ENCODE measurements at regions not wholly inside any gene's neighbourhood (a gene's known extent, or its start where the extent isn't known, plus 50 kb on each side); places are given as distances from the start of the nearest gene placed in this dataset.
"Not testable (repeated sequence)": the region's sequence is repeated elsewhere in the genome, so short reads cannot be mapped to it uniquely, and the experiment has no call there.

GRCh38 chr21:9743566-9743965 lies 777.8 kb upstream of the TPTE start:
- not testable (repeated sequence) for H3K4me1 ChIP-seq (ENCODE audit: control insufficient read depth, low read depth, low read length); H3K36me3 ChIP-seq (ENCODE audit: control insufficient read depth, insufficient read depth, low read length); H4K8ac ChIP-seq (ENCODE audit: low read depth, low read length); H3K56ac ChIP-seq (ENCODE audit: low read length); H3K9ac ChIP-seq (ENCODE audit: low read length); H3K23ac ChIP-seq (ENCODE audit: low read length); H2BK120ac ChIP-seq (ENCODE audit: low read depth, low read length); H3K79me1 ChIP-seq (ENCODE audit: low read length); H2AK5ac ChIP-seq (ENCODE audit: low read length); H2BK5ac ChIP-seq (ENCODE audit: low read length); H3K4me3 ChIP-seq (ENCODE audit: low read length); H2BK15ac ChIP-seq (replicated peaks; ENCODE audit: low read depth); H3K4me2 ChIP-seq (ENCODE audit: low read length); DNase-seq; H3K27ac ChIP-seq (ENCODE audit: low read depth, low read length); H3K4ac ChIP-seq (ENCODE audit: low read depth, low read length); H3K18ac ChIP-seq (ENCODE audit: low read length); H3K79me2 ChIP-seq (ENCODE audit: control insufficient read depth, insufficient read depth, low read length); H3K27me3 ChIP-seq (ENCODE audit: insufficient read depth, low read length, poor library complexity); H4K5ac ChIP-seq (ENCODE audit: low read length)
- WGBS (ENCODE audit: extremely low coverage, insufficient coverage, low lambda C conversion rate) = no CpG with 5 or more reads among the region's 10 CpGs

GRCh38 chr21:9744166-9744565 lies 777.2 kb upstream of the TPTE start:
- not testable (repeated sequence) for H4K8ac ChIP-seq (ENCODE audit: low read depth, low read length); H2BK5ac ChIP-seq (ENCODE audit: low read length); H3K9ac ChIP-seq (ENCODE audit: low read length); H3K18ac ChIP-seq (ENCODE audit: low read length); H3K23ac ChIP-seq (ENCODE audit: low read length); H3K56ac ChIP-seq (ENCODE audit: low read length); H3K36me3 ChIP-seq (ENCODE audit: control insufficient read depth, insufficient read depth, low read length); H3K4me3 ChIP-seq (ENCODE audit: low read length); H3K79me1 ChIP-seq (ENCODE audit: low read length); H2BK15ac ChIP-seq (replicated peaks; ENCODE audit: low read depth); H3K79me2 ChIP-seq (ENCODE audit: control insufficient read depth, insufficient read depth, low read length); H2AK5ac ChIP-seq (ENCODE audit: low read length); H3K4ac ChIP-seq (ENCODE audit: low read depth, low read length); H3K27ac ChIP-seq (ENCODE audit: low read depth, low read length); H2BK120ac ChIP-seq (ENCODE audit: low read depth, low read length); H3K4me2 ChIP-seq (ENCODE audit: low read length); H4K5ac ChIP-seq (ENCODE audit: low read length); DNase-seq; H3K27me3 ChIP-seq (ENCODE audit: insufficient read depth, low read length, poor library complexity); H3K4me1 ChIP-seq (ENCODE audit: control insufficient read depth, low read depth, low read length)
- WGBS (ENCODE audit: extremely low coverage, insufficient coverage, low lambda C conversion rate) = no CpG with 5 or more reads among the region's 4 CpGs

GRCh38 chr21:9744593-9744992 lies 776.8 kb upstream of the TPTE start:
- H2BK15ac ChIP-seq (replicated peaks; ENCODE audit: low read depth); H2AK5ac ChIP-seq (ENCODE audit: low read length); H3K56ac ChIP-seq (ENCODE audit: low read length); H4K8ac ChIP-seq (ENCODE audit: low read depth, low read length); H2BK5ac ChIP-seq (ENCODE audit: low read length); H3K4me3 ChIP-seq (ENCODE audit: low read length); H4K5ac ChIP-seq (ENCODE audit: low read length); H3K79me2 ChIP-seq (ENCODE audit: control insufficient read depth, insufficient read depth, low read length); H3K9ac ChIP-seq (ENCODE audit: low read length); H3K18ac ChIP-seq (ENCODE audit: low read length); H3K27me3 ChIP-seq (ENCODE audit: insufficient read depth, low read length, poor library complexity); H3K79me1 ChIP-seq (ENCODE audit: low read length); H3K4me1 ChIP-seq (ENCODE audit: control insufficient read depth, low read depth, low read length); DNase-seq; H3K4ac ChIP-seq (ENCODE audit: low read depth, low read length); H3K36me3 ChIP-seq (ENCODE audit: control insufficient read depth, insufficient read depth, low read length); H3K27ac ChIP-seq (ENCODE audit: low read depth, low read length); H2BK120ac ChIP-seq (ENCODE audit: low read depth, low read length); H3K23ac ChIP-seq (ENCODE audit: low read length); H3K4me2 ChIP-seq (ENCODE audit: low read length): not testable (repeated sequence)
- WGBS (ENCODE audit: extremely low coverage, insufficient coverage, low lambda C conversion rate) = no CpG with 5 or more reads among the region's 4 CpGs

- not testable (repeated sequence) for H4K5ac ChIP-seq (ENCODE audit: low read length); H2BK5ac ChIP-seq (ENCODE audit: low read length); H3K18ac ChIP-seq (ENCODE audit: low read length); H3K4ac ChIP-seq (ENCODE audit: low read depth, low read length); H3K79me1 ChIP-seq (ENCODE audit: low read length); H3K56ac ChIP-seq (ENCODE audit: low read length); H2AK5ac ChIP-seq (ENCODE audit: low read length); H3K36me3 ChIP-seq (ENCODE audit: control insufficient read depth, insufficient read depth, low read length); H3K79me2 ChIP-seq (ENCODE audit: control insufficient read depth, insufficient read depth, low read length); H3K23ac ChIP-seq (ENCODE audit: low read length); H4K8ac ChIP-seq (ENCODE audit: low read depth, low read length); H2BK15ac ChIP-seq (replicated peaks; ENCODE audit: low read depth); H3K4me2 ChIP-seq (ENCODE audit: low read length); H3K27ac ChIP-seq (ENCODE audit: low read depth, low read length); H3K4me3 ChIP-seq (ENCODE audit: low read length); H2BK120ac ChIP-seq (ENCODE audit: low read depth, low read length); H3K4me1 ChIP-seq (ENCODE audit: control insufficient read depth, low read depth, low read length); H3K27me3 ChIP-seq (ENCODE audit: insufficient read depth, low read length, poor library complexity); H3K9ac ChIP-seq (ENCODE audit: low read length); DNase-seq
- WGBS (ENCODE audit: extremely low coverage, insufficient coverage, low lambda C conversion rate) = no CpG with 5 or more reads among the region's 9 CpGs
Observed at GRCh38 chr21:9745457-9746108, 775.8 kb upstream of the TPTE start.

GRCh38 chr21:9746311-9746710 lies 775.1 kb upstream of the TPTE start:
- not testable (repeated sequence) for H3K36me3 ChIP-seq (ENCODE audit: control insufficient read depth, insufficient read depth, low read length); DNase-seq; H2BK15ac ChIP-seq (replicated peaks; ENCODE audit: low read depth); H3K4me2 ChIP-seq (ENCODE audit: low read length); H3K79me1 ChIP-seq (ENCODE audit: low read length); H3K9ac ChIP-seq (ENCODE audit: low read length); H2BK120ac ChIP-seq (ENCODE audit: low read depth, low read length); H3K4me1 ChIP-seq (ENCODE audit: control insufficient read depth, low read depth, low read length); H4K8ac ChIP-seq (ENCODE audit: low read depth, low read length); H3K23ac ChIP-seq (ENCODE audit: low read length); H4K5ac ChIP-seq (ENCODE audit: low read length); H3K56ac ChIP-seq (ENCODE audit: low read length); H2AK5ac ChIP-seq (ENCODE audit: low read length); H2BK5ac ChIP-seq (ENCODE audit: low read length); H3K4ac ChIP-seq (ENCODE audit: low read depth, low read length); H3K27me3 ChIP-seq (ENCODE audit: insufficient read depth, low read length, poor library complexity); H3K79me2 ChIP-seq (ENCODE audit: control insufficient read depth, insufficient read depth, low read length); H3K4me3 ChIP-seq (ENCODE audit: low read length); H3K27ac ChIP-seq (ENCODE audit: low read depth, low read length); H3K18ac ChIP-seq (ENCODE audit: low read length)
- WGBS (ENCODE audit: extremely low coverage, insufficient coverage, low lambda C conversion rate) = no CpG with 5 or more reads among the region's 2 CpGs
